RWPE1 (cell line): ENCODE measurements at regions not wholly inside any gene's neighbourhood (a gene's known extent, or its start where the extent isn't known, plus 50 kb on each side); places are given as distances from the start of the nearest gene placed in this dataset.

Experiments
- CTCF ChIA-PET: fragments of 350-600 bp; sonication (Branson Sonifier 250); formaldehyde crosslinking; extraction: SDS; loops from one replicate; lab custom pipeline; 2021; lab: Yijun Ruan, JAX
- POLR2A ChIA-PET: fragments of 400-600 bp; formaldehyde crosslinking; extraction: SDS; loops from one replicate; lab custom pipeline; 2020; ENCODE audit warnings: antibody characterized with exemption; ENCODE audit not compliant: low non-redundant PET; lab: Yijun Ruan, JAX
- DNase-seq: peaks from one replicate; pipeline ENCODE4 v3.0.0; 2012; ENCODE audit warnings: low spot score
- H3K27ac ChIP-seq: fragments of 450-650 bp; 2 replicates; pipeline ENCODE4 v1.5.1; 2017
- CTCF ChIP-seq: fragments of 450-650 bp; conservative IDR thresholded peaks from 2 replicates; pipeline ENCODE4 v1.5.1; 2017; ENCODE audit warnings: low read depth, mild to moderate bottlenecking

DNA sequence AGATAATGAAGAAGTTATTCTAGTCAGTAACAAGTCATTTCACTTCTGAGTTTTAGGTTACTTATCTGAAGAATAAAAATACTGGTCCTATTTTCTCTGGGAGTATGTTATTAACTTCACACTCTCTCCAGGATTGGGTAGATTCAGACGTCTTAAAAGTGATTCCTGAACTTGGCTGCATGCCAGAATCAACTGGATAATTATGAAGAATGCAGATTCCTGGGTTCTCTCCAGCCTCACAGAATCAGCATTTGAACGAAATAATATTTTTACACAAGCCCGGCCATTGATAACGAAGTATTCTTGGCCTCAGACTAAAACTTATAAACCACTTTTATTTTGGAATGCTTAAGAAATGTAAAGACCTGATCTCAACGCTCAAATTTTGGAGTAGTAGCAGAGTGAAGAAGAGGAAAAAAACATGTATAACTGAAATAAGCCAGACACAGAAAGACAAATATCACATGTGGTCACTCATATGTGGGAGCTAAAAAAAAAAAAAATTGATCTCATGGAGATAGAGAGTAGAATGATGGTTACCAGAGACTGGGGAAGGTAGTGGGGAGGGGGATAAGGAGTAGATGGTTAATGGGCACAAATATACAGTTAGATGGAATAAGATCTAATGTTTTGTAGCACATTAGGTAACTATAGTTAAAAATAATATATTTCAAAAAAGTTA is 507.3 kb downstream of the ISL1 start:
- DNase-seq: no peak
- no peak overlapping the region for H3K27ac ChIP-seq
- TF ChIP-seq CTCF: no peak
- ChIA-PET CTCF (no interaction called here), POLR2A (no interaction called here)

- CTCF ChIA-PET: interaction anchor here (0.5 kb wide), 1 partner anchor 210 kb away, joined by 3 read pairs; no protein-coding TSS in a partner anchor
- POLR2A ChIA-PET: no interaction called here
- DNase-seq: no peak
- H3K27ac ChIP-seq: no peak overlapping the region
- no peak for TF ChIP-seq CTCF
Observed at GRCh38 chr5:51892680-51893079, 509.4 kb downstream of the ISL1 start.

DNA sequence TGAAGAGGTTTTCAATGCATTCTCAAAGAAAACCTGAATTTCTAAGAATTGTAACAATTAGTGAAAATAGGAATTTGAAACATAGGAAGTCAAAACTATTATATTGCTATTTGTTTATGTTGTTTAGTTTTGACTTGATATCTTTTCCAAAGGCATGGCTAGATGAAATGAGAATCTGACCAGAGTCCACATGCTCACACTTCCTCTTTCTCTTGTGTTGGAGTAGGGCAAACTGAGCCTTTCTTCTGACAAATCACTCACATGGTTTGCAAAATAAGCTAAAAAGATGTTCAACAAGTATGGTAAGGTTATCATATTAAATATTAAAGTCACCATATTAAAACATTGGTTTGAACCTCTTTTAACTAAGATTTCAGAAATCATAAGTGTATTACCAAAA is 512.6 kb downstream of the ISL1 start:
- no peak overlapping the region for H3K27ac ChIP-seq
- DNase-seq: no peak
- ChIA-PET CTCF (interaction anchor here (0.6 kb wide), 1 partner anchor 96 kb away, joined by 5 read pairs; no protein-coding TSS in a partner anchor), POLR2A (no interaction called here)
- TF ChIP-seq CTCF: no peak

DNA sequence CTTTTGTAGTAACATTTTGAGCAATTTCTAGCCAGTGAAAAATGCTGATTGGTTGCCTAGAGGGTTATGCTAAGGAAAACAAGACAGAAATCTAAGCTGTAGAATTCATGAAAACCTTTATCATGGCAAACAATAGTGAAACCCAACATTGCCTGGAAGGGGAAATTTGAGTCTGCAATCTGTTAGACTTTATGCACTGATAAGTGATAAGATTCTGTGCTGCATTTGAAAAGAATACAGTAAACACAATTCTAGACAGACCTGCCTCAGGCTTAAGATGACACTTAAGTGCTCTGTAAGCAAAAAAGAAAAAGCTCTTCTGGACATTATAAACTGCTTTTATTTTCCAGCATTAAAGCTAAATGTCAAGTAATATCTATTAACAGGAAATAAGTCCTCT is 519.3 kb downstream of the ISL1 start:
- H3K27ac ChIP-seq: no peak overlapping the region
- TF ChIP-seq CTCF: no peak
- ChIA-PET CTCF (no interaction called here), POLR2A (no interaction called here)
- no peak for DNase-seq

GRCh38 chr5:51908215-51908614 is 525.0 kb downstream of the ISL1 start:
- ChIA-PET CTCF (no interaction called here), POLR2A (no interaction called here)
- DNase-seq: no peak
- TF ChIP-seq CTCF: no peak
- H3K27ac ChIP-seq: no peak overlapping the region

DNA sequence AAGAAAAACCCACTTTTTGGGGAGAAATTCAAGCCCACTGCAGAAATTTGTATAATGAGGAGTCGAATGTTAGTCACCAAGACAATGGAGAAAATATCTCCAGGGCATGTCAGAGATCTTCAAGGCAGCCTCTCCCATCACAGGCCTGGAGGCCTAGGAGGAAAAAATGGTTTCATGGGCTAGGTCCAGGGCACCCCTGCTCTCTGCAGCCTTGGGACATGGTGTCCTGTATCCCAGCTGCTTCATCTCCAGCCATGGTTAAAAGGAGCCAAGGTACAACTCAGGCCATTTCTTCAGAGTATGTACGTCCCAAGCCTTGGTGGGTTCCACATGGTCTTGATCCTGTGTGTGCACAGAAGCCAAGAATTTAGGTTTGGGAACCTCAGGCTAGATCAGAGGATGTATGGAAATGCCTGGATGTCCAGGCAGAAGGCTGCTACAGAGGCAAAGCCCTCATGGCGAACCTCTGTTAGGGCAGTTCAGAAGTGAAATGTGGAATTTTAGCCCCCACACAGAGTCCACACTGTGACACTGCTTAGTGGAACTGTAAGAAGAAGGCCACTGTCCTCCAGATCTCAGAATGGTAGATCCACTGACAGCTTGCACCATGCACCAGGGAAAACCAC is 561.4 kb downstream of the ISL1 start:
- TF ChIP-seq CTCF: no peak
- no peak overlapping the region for H3K27ac ChIP-seq
- DNase-seq: no peak
- ChIA-PET CTCF (no interaction called here), POLR2A (no interaction called here)
